Psoas muscle (tissue), 7 donors: ENCODE measurements at regions not wholly inside any gene's neighbourhood (a gene's known extent, or its start where the extent isn't known, plus 50 kb on each side); places are given as distances from the start of the nearest gene placed in this dataset.

ENCODE experiments used
- ATAC-seq, 4 donors: fragments of 200-7000 bp; cut with Tn5 transposase; one replicate each; pipeline ENCODE4 v1.9.1; 2020; ENCODE audit warnings: moderate library complexity in 3 of 4, mild to moderate bottlenecking in 2 of 4
- DNase-seq, 2 donors: peaks; one replicate each; pipeline ENCODE4 v3.0.0-alpha.2; 2020
- H3K27ac ChIP-seq: fragments of 200-600 bp; one replicate; pipeline ENCODE4 v1.8.0; 2022
- H3K27me3 ChIP-seq, 3 donors: fragments of 200-600 bp in 1 of 3; one replicate each; pipeline versions ENCODE4 v1.6.1 to v1.8.0; 2013 to 2022; ENCODE audit warnings: low read length in 2 of 3, mild to moderate bottlenecking in 2 of 3, moderate library complexity in 1 of 3; ENCODE audit not compliant: insufficient read depth in 3 of 3
- H3K36me3 ChIP-seq, 2 donors: fragments of 200-600 bp in 1 of 2; one replicate each; pipeline versions ENCODE4 v1.6.1 to v1.8.0; 2013 to 2022; ENCODE audit warnings: low read depth in 1 of 2, mild to moderate bottlenecking in 1 of 2, moderate library complexity in 1 of 2; ENCODE audit not compliant: insufficient read depth in 1 of 2
- H3K4me1 ChIP-seq: fragments of 200-600 bp; one replicate; pipeline ENCODE4 v1.8.0; 2022
- H3K4me3 ChIP-seq: fragments of 200-600 bp; one replicate; pipeline ENCODE4 v1.8.0; 2022; ENCODE audit warnings: mild to moderate bottlenecking
- H3K9me3 ChIP-seq: fragments of 200-600 bp; one replicate; pipeline ENCODE4 v1.8.0; 2022
- CTCF ChIP-seq: fragments of 200-600 bp; IDR thresholded peaks from one replicate; pipeline ENCODE4 v1.8.0; 2022; ENCODE audit warnings: antibody characterized with exemption
- WGBS, 3 donors: extraction: QIAGEN DNeasy Blood & Tissue Kit; methylation state at CpG; one replicate each; pipeline versions ENCODE4 v1.1.6 to v1.1.7; 2013; 5-methylcytosine and 5-hydroxymethylcytosine counted together
- intact Hi-C, 2 donors: fragments of 100-400 bp; cut with DNase I; formaldehyde crosslinking; loops; one replicate each; pipeline versions ENCODE4 v1.11.0 to v1.14.2; 2022
- donor health status: healthy with polysubstance abuse.
- donor health status: DM: no; HTN: no; CAD: no; lungs with moderate emphysema.
- donor health status: Bipolar disorder and iron deficiency.
- donor health status: healthy.
- donor health status: DM: yes; HTN: yes; CAD: no.
- donor health status: DM: no; HTN: no; CAD: no.
- donor health status: DM: yes; HTN: yes; CAD: no.

DNA sequence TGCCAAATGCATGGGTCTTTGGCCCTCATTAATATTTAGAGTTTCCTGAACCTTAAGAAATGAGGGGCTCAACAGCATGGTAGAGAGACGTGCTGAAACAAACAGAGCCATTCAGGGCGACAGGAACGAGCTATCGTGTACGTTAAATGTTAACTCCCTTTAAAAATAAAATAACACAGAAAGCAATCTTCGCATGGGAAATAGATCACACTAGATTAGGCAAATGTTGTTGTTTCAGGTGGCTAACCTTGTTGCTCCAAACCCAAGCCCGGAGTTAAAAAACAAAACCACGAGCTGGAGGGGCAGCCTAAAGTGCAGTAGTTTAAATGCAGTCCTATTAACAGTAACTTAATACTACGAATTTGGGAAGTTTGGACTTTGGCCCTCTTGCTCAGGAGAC lies 177.4 kb upstream of the TRIB2 start:
- Histone ChIP-seq H3K9me3 (no peaks in the 10 kb centered on the region), H3K36me3 (no peaks in the 10 kb centered on the region), H3K4me3 (no peak overlapping the region), H3K27me3 (no peaks in the 10 kb centered on the region), H3K27ac (no peak overlapping the region), H3K4me1 (no peaks in the 10 kb centered on the region)
- no peak for DNase-seq
- no peak for TF ChIP-seq CTCF
- WGBS, 3 donors, result 76 to 79% (median 77%) methylated on average over 9 of the region's 9 CpGs
- ATAC-seq, result no peak
- intact Hi-C loops, result no loop called here

DNA sequence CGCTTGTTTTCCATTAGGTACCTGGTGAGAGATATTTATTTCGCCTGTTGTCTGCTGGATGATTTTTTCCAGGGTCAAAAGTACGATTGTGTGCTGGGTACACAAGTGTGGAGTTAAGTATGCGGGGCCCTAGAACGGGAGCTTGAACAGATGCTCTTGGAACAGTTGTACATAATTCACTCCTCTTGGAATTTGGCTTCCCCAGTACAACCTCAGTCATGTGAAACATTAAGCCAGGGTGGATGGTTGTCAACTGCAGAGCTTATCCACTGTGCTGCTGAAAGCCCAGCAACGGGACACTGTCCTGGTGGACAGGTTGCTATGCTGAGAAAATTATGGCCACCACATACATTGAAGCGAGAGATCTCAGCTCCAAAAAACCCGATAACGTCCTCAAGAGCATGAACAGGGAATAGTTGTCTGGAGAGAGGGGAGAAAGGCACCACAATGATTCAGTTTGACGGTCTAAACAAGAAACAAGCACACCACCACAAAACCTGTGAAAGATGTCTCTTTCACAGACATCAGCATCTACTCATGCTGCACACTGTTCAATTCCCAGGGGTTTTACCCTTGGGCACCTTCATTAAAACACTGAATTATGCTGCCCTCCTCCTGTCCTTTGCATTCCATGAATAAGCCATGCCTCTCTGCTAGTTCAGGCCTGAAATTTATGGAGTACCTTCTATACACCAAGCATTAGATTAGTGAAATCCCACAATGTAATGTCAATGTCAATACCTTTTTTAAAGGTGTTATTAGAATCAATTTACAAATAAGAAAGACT lies 176.8 kb upstream of the TRIB2 start:
- H3K36me3 ChIP-seq, result no peaks in the 10 kb centered on the region
- H3K4me1 ChIP-seq, result no peaks in the 10 kb centered on the region
- intact Hi-C loops, result no loop called here
- ATAC-seq (peak in 2 of 4 donors; percentile 40 to 58), DNase-seq (no peak)
- no peak overlapping the region for H3K27ac ChIP-seq
- no peak for TF ChIP-seq CTCF
- H3K4me3 ChIP-seq, result no peak overlapping the region
- 49 to 62% (median 53%) methylated on average over 10 of the region's 10 CpGs for WGBS, 3 donors
- H3K9me3 ChIP-seq, result no peaks in the 10 kb centered on the region
- no peaks in the 10 kb centered on the region for H3K27me3 ChIP-seq

DNA sequence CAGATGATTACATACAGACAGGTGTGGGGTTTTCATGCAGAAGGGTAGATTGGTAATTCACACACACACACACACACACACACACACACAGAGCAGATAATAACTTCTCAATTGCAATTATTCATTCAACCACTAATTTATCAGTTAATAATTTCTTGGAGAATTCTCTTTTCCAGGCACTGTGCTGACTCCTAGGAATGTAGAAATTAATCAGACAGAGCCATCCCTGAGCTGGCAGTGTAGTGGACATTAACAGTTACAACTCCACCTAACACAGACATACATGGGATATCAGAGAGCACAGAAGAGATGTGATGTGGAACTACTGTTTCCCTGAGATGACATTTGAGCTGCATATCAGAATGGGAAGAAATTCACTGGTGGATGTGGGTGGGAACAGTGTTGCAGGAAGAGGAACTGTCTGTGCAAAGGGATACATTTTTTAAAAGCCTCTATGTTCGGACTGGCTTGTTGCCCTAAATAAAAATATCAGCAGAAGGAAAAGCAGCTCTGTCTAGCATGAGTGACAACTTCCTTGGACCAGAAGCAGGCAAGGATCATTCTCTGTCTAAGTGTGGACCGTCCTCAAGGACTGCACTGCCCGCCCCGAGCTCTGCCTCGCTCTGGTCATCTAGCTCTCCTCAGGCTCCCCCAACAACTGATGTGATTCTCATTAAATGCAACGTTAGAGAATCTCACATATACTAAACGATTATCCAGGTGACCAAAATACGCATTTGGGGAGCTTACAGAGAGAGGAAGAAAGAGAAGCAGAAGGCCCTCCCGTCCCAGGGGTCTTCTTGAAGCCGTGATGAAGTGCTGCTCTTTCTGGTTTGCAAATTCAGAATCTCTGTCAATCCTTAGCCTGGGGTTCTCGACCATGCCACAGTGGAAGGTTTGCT lies 173.4 kb upstream of the TRIB2 start:
- H3K27me3 ChIP-seq, result no peaks in the 10 kb centered on the region
- no peak for TF ChIP-seq CTCF
- H3K9me3 ChIP-seq, result no peaks in the 10 kb centered on the region
- no peak overlapping the region for H3K4me3 ChIP-seq
- no peaks in the 10 kb centered on the region for H3K4me1 ChIP-seq
- intact Hi-C loops, result no loop called here
- ATAC-seq (no peak), DNase-seq (no peak)
- WGBS, 3 donors, result 69 to 71% (median 69%) methylated on average over 11 of the region's 11 CpGs
- no peak overlapping the region for H3K27ac ChIP-seq
- no peaks in the 10 kb centered on the region for H3K36me3 ChIP-seq

DNA sequence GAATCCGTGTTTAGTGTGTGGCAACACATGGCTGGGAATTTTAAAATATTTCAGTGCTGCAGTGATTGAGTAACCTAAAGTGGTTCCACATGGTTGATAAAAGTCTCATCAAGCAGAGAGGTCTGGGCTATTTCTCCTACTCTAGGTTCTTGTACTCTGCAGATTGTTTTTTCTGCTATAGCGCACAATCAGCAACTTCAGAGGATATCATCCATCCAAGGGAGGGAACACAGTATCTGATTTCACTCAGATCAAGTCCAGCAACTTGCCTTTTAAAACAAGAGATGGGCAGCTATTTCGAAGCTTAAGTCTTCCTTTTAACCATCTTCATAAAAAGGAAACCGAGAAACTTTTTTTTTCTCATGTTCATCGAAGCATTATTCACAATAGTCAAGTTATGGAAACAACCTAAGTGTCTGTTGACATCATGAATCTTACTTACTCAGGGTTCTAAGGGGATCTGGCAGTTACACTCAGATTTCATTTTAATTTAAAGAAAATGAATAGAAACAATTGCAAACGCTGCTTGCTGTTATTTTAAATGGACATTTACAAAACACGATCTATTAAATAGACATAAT lies 172.7 kb upstream of the TRIB2 start:
- Histone ChIP-seq H3K27me3 (no peaks in the 10 kb centered on the region), H3K4me3 (no peak overlapping the region), H3K9me3 (no peaks in the 10 kb centered on the region), H3K4me1 (no peaks in the 10 kb centered on the region), H3K27ac (no peak overlapping the region), H3K36me3 (no peaks in the 10 kb centered on the region)
- 82 to 87% (median 82%) methylated on average over 7 of the region's 7 CpGs for WGBS, 3 donors
- ATAC-seq (no peak), DNase-seq (no peak)
- intact Hi-C loops, result no loop called here
- no peak for TF ChIP-seq CTCF
